ENCODE measurements at regions not wholly inside any gene's neighbourhood (a gene's known extent, or its start where the extent isn't known, plus 50 kb on each side); places are given as distances from the start of the nearest gene placed in this dataset.
"Not testable (repeated sequence)": the region's sequence is repeated elsewhere in the genome, so short reads cannot be mapped to it uniquely, and the experiment has no call there.

GRCh38 chr9:101970609-101971008, 232.2 kb upstream of the GRIN3A start:
- DNase-seq (ENCODE audit: low spot score), result no peak

- DNase-seq (ENCODE audit: low spot score), result no peak
Observed at GRCh38 chr9:101968392-101968791, 229.9 kb upstream of the GRIN3A start.

- DNase-seq (ENCODE audit: low spot score), result no peak
Observed at GRCh38 chr9:101966691-101967090, 228.2 kb upstream of the GRIN3A start.

DNA sequence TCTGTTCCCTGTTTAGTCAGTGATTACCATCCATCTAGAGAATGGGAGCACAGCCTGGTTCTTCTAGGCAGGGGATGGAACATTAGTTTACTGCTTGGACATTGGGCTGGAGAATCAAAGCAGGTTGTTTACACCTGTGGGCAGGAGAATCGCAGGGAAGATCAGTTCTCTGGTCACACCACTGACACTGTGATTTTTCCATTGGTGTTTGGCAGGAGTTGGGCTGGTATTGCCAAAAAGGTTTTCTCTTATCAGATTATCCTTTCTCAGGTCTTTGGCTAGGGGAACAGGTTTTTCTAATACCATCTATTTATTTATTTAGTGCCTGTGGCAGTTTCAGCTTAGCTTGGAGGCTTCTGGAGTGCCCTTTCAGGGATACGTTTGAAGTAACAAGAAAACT, 219.3 kb upstream of the GRIN3A start:
- no peak for DNase-seq (ENCODE audit: low spot score)

- DNase-seq (ENCODE audit: low spot score), result no peak
Observed at GRCh38 chr9:101951598-101951997, 213.2 kb upstream of the GRIN3A start.

DNA sequence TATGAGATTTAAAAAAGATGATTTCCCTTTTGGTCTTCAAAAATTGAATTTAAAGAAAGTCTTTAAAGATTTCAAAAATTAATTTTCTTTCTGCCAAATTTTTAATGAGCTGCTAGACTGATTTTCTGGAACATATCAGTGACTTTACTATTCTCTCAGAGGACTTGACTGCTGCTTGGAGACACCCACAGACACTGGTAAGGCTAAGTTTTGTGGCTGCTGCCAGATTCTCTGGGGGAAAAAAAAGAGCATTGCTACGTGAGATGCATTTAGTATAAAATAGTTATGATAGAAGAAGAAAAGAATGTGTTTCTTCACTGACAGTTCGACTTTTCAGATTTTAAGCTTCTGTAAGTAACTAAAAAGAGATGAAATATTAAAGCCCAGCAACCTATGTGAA, 193.3 kb upstream of the GRIN3A start:
- DNase-seq (ENCODE audit: low spot score), result no peak

DNA sequence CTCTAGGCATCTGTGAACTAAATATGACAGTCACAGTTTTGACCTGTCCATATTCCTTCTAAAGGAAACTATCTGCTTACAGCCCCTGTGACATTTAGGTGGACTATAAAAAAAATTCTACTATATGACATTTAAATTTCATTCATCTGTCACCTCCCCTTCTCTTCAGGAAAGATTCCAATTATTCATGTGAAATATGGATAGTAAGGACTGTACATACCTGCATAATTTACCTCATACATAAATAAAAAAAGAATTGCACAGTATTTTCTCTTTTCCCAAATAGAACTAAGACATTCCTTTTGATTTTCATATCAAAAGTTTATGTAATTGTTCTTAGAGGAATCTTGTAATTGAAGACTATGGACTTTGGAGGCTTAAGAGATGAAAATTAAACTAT, 192.3 kb upstream of the GRIN3A start:
- DNase-seq (ENCODE audit: low spot score), result no peak

DNA sequence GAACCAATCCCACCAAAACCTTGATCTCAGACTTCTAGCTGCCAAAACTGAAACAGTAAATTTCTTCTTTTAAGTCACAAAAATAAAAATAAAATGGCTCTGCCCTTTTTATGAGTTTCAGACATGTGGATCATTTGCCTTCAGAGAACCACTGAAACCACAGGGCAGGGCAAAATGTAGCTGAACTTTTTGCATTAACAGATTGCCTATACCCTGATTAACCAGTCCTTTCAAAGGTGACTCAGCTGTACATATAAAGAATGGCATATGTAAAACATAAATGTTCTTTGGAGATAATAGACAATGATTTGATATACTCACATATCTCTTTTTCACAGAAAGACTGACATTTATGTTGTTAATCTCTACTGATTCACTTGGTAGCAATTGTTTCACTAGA, 187.1 kb upstream of the GRIN3A start:
- DNase-seq (ENCODE audit: low spot score), result no peak

- no peak for DNase-seq (ENCODE audit: low spot score)
Observed at GRCh38 chr9:101923451-101923850, 185.0 kb upstream of the GRIN3A start.

- not testable (repeated sequence) for DNase-seq (ENCODE audit: low spot score)
Observed at GRCh38 chr9:101916948-101917347, 178.5 kb upstream of the GRIN3A start.

DNA sequence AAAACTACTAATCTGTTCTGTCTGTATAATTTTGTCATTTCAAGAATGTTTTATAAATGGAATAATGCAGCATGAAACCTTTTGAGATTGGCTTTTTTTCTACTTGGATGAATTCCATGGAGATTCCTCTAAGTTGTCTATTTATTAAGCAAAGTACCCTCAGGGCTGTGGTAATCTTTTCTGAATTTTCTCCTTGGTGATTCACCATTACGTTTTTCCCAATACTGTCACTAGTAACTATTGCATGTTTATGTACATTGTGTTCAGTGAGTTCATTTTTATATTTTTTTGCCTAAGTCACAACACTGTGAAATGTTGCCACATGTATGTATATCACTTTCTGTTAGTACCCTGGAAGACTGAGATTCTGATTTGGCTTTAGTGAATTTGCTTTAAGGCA, 177.0 kb upstream of the GRIN3A start:
- no peak for DNase-seq (ENCODE audit: low spot score)

- DNase-seq (ENCODE audit: low spot score), result no peak
Observed at GRCh38 chr9:101912698-101913097, 174.3 kb upstream of the GRIN3A start.

GRCh38 chr9:101907466-101907865, 169.0 kb upstream of the GRIN3A start:
- DNase-seq (ENCODE audit: low spot score), result no peak

DNA sequence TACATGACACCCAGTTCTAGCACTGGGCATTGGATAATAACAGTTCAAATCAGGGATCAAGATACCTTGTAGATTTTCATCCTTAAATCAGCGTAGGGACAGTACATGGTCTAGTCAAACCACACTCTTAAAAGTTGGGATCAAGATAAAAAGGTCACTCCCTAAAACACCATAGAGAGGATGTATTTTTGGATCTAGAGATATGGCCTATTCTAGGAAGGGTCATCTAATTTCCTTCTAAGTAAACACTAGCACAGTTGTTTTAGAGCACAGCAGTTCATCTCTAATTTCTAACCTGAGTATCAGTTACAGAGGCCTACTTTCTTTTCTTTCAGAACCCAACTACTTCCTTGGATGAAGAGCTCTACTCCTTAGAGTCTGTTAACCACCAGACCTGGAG, 166.4 kb upstream of the GRIN3A start:
- no peak for DNase-seq (ENCODE audit: low spot score)

DNA sequence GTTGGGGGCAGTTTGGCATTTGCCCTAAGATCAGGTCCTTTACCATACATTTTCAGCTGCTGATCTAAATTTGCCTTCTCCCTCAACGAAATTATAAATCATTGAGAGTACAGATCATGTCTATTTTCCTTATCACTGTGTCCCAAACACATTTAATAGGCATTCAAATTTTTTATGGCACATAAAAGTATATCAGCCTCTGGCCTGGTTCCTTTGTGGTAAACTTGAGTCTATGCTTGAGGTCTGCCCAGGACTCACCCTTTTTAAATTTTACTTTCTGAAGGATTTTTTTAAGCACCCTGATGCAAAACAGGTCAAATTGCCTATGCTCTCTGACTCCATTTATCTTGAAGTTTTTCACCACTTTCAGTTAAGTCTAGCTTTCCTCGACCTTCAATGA, 163.6 kb upstream of the GRIN3A start:
- no peak for DNase-seq (ENCODE audit: low spot score)

DNA sequence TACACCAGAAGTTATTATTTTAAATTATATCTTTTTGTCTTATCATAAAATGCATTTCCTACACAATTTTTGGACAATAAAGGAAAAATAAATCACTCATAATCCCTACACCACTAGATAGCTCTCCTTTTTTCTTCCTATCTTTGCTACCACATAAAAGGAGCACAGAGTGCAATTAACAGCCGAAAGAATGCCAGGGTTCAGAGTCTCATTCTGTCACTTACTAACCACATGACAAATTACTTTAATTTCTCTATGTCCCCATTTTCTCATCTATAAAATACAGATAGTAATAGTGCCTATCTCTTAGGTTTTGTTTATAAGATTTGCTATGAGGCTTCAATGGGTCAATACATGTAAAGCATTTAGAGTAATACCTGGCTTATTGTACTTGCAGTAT, 158.7 kb upstream of the GRIN3A start:
- no peak for DNase-seq (ENCODE audit: low spot score)

GRCh38 chr9:101893661-101894646, 155.5 kb upstream of the GRIN3A start:
- no peak for DNase-seq (ENCODE audit: low spot score)

DNA sequence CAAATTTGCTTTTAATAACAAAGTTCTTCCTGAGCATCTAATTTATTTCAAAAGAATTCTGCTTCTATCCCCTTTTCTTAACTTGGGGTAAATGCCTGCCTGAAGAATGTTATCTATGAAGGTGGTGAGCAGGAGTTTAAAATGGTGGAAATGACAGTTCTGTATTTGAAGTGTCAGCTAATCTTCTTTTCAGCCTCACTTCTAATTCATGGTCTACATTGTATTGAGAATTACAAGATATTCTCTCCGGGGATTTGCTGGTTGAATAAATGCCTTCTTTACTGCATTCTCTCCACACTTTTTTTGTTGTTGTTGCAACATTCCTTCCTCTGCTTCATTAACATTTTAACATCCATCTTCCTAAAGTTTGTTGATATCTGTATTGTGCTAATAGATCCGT, 143.1 kb upstream of the GRIN3A start:
- DNase-seq (ENCODE audit: low spot score), result no peak

DNA sequence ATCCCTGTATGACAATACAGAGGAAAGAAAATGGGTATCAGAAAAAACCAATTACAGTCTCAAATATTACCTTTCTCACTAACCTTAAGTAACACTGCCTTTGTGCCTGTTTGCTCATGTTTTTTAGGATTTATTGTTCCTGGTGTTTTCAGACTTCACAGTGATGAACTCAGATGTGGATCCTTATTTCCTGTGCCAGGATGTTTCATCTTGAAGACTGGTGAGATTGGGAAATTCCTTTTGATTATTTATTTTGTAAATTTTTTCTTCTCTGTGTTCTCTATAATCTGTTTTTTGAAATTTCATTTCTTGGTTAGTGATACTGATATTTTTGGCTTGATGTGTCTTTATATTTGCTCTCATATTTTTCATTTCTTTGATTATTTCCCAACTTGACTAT, 142.4 kb upstream of the GRIN3A start:
- DNase-seq (ENCODE audit: low spot score), result no peak

- no peak for DNase-seq (ENCODE audit: low spot score)
Observed at GRCh38 chr9:101878734-101879133, 140.3 kb upstream of the GRIN3A start.

- DNase-seq (ENCODE audit: low spot score), result no peak
Observed at GRCh38 chr9:101877439-101877838, 139.0 kb upstream of the GRIN3A start.

GRCh38 chr9:101861472-101861871, 123.0 kb upstream of the GRIN3A start:
- no peak for DNase-seq (ENCODE audit: low spot score)

GRCh38 chr9:101860920-101861319, 122.5 kb upstream of the GRIN3A start:
- DNase-seq (ENCODE audit: low spot score), result no peak

DNA sequence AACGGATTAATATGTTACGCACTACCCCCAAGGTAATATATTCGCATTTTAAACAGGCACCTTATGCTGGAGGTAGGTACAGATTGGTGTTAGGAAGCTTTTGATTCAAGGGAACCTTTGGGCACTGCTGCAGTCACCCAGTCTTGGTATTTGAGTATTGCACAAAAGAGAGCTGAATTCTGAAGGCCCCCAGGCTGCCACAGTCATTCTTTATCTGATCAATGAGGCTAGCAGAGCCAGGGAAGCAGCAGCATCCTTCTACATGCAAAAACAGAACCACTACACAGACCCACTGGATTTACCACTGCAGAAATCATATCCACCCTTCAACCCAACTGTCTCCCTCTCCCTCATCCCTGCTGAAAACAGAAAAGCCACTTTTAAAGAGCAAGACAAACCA, 121.2 kb upstream of the GRIN3A start:
- no peak for DNase-seq (ENCODE audit: low spot score)

All from NAMALWA (cell line).